Left lung (tissue), 4 donors: ENCODE measurements at regions not wholly inside any gene's neighbourhood (a gene's known extent, or its start where the extent isn't known, plus 50 kb on each side); places are given as distances from the start of the nearest gene placed in this dataset.
"Not testable (repeated sequence)": the region's sequence is repeated elsewhere in the genome, so short reads cannot be mapped to it uniquely, and the experiment has no call there.

ENCODE experiments used
- ATAC-seq: fragments of 200-7000 bp; cut with Tn5 transposase; one replicate; pipeline ENCODE4 v1.9.1; 2020; ENCODE audit warnings: moderate library complexity
- DNase-seq, 4 donors: peaks; one replicate each; pipeline ENCODE4 v3.0.0-alpha.2; 2013 to 2020
- H3K27ac ChIP-seq, 2 donors: fragments of 200-600 bp; sonication (generic) in 1 of 2; one replicate each; pipeline versions ENCODE4 v1.5.0 to v1.8.0; 2020 to 2021
- H3K27me3 ChIP-seq, 2 donors: fragments of 200-600 bp; sonication (generic) in 1 of 2; one replicate each; pipeline versions ENCODE4 v1.5.0 to v1.8.0; 2020 to 2021
- H3K36me3 ChIP-seq, 2 donors: fragments of 200-600 bp; sonication (generic) in 1 of 2; one replicate each; pipeline versions ENCODE4 v1.5.0 to v1.8.0; 2020 to 2021
- H3K4me1 ChIP-seq, 2 donors: fragments of 200-600 bp; one replicate each; pipeline ENCODE4 v1.8.0; 2021
- H3K4me3 ChIP-seq, 2 donors: fragments of 200-600 bp; sonication (generic) in 1 of 2; one replicate each; pipeline versions ENCODE4 v1.5.0 to v1.8.0; 2020 to 2021; ENCODE audit warnings: mild to moderate bottlenecking in 1 of 2
- H3K9me3 ChIP-seq, 2 donors: fragments of 200-600 bp; sonication (generic) in 1 of 2; one replicate each; pipeline versions ENCODE4 v1.5.0 to v1.8.0; 2020 to 2021
- CTCF ChIP-seq, 2 donors: fragments of 200-600 bp; sonication (generic) in 1 of 2; IDR thresholded peaks; one replicate each; pipeline versions ENCODE4 v1.5.0 to v1.8.0; 2021; ENCODE audit warnings: antibody characterized with exemption in 2 of 2
- intact Hi-C, 2 donors: fragments of 100-400 bp; cut with DNase I; formaldehyde crosslinking; loops; one replicate each; pipeline versions ENCODE4 v1.11.2 to v1.14.2; 2022
- donor health status: DM: no; HTN: yes; CAD: no.
- donor health status: DM: no; HTN: no; CAD: no.

DNA sequence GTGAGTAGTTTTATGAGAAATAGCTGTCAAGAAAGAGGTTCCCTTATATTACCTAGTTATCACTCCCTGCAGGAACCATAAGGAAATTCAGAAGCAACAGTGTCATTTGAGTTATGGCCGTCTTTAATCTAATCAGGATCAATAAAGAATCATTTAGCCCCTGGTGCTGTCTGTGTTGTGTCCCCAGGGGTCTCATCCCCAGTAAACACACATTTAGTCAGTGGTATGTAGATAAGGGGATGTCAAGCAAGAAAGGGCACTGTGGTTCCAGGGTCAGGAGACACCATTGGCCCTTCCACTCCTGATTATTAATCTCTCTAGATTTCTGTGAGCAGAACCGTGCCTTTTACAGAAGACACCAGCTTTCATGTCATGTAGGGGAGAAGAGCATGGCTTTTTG lies 158.0 kb upstream of the SEMA6A start:
- ATAC-seq (no peak), DNase-seq (no peak)
- Histone ChIP-seq H3K36me3 (no peaks in the 10 kb centered on the region), H3K27me3 (no peaks in the 10 kb centered on the region), H3K27ac (no peak overlapping the region), H3K9me3 (no peaks in the 10 kb centered on the region), H3K4me3 (no peak overlapping the region), H3K4me1 (no peaks in the 10 kb centered on the region)
- no peak for TF ChIP-seq CTCF (IDR thresholded peaks at IDR 0.05)
- intact Hi-C loops: no loop called here

DNA sequence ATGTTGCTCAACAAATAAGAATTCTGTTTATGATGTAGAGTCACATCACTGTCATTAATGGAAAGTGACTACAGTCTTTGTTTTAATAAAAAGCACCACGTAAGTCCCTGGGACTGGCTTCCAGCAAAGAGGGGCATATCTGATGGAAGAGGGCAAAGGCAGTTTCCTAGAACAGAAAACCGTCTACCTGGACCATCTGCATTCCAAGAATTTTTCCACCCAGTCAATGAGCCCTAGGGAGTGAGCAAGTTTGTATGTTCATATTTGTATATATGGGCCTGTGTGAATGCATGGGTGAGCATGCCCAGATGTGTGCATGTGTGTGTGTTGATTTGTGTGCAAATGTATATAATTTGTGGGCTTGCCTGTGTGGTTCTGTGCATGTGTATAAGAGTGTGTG lies 156.8 kb upstream of the SEMA6A start:
- intact Hi-C loops: no loop called here
- Histone ChIP-seq H3K4me1 (no peaks in the 10 kb centered on the region), H3K36me3 (no peaks in the 10 kb centered on the region), H3K27me3 (no peaks in the 10 kb centered on the region), H3K4me3 (no peak overlapping the region), H3K27ac (no peak overlapping the region), H3K9me3 (no peaks in the 10 kb centered on the region)
- DNase-seq (no peak), ATAC-seq (no peak)
- no peak for TF ChIP-seq CTCF (IDR thresholded peaks at IDR 0.05)

DNA sequence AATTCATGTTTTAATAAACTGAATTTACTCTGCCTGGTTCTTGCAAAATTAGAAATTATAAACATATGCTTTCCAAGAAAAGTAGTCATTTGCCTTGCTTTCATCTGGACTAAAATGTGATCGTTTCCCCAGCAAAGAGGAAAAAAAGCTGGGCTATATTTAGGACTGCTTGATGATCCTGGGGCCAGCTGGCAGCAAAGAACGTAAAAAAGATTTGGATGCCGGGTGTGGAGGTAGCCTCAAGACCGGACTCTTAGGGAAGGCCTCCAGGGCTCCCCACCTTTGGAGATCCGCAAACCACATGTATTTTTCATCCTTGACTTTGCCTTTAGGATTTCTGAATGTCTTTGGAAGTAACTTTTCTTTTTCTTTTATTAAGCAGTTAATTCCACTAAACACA lies 156.1 kb upstream of the SEMA6A start:
- intact Hi-C loops: no loop called here
- H3K4me3 ChIP-seq: no peak overlapping the region
- DNase-seq: no peak
- no peak overlapping the region for H3K27ac ChIP-seq
- no peaks in the 10 kb centered on the region for H3K9me3 ChIP-seq
- no peak for ATAC-seq
- TF ChIP-seq CTCF (IDR thresholded peaks at IDR 0.05): no peak
- H3K4me1 ChIP-seq: no peaks in the 10 kb centered on the region
- H3K27me3 ChIP-seq: no peaks in the 10 kb centered on the region
- no peaks in the 10 kb centered on the region for H3K36me3 ChIP-seq

GRCh38 chr5:116730185-116730584 lies 155.6 kb upstream of the SEMA6A start:
- no peak for ATAC-seq
- no peak for TF ChIP-seq CTCF (IDR thresholded peaks at IDR 0.05)
- Histone ChIP-seq H3K27ac (no peak overlapping the region), H3K36me3 (no peaks in the 10 kb centered on the region), H3K27me3 (no peaks in the 10 kb centered on the region), H3K4me3 (no peak overlapping the region), H3K9me3 (no peaks in the 10 kb centered on the region), H3K4me1 (no peaks in the 10 kb centered on the region)
- intact Hi-C loops: no loop called here
- DNase-seq: no peak

- Histone ChIP-seq H3K27ac (no peak overlapping the region), H3K36me3 (no peaks in the 10 kb centered on the region), H3K4me1 (no peaks in the 10 kb centered on the region), H3K27me3 (no peaks in the 10 kb centered on the region), H3K4me3 (no peak overlapping the region), H3K9me3 (no peaks in the 10 kb centered on the region)
- DNase-seq (no peak), ATAC-seq (no peak)
- intact Hi-C loops: no loop called here
- TF ChIP-seq CTCF (IDR thresholded peaks at IDR 0.05): no peak
Observed at GRCh38 chr5:116727248-116727647, 152.6 kb upstream of the SEMA6A start.

- H3K27me3 ChIP-seq, ATAC-seq, H3K36me3 ChIP-seq, H3K4me3 ChIP-seq, DNase-seq, H3K4me1 ChIP-seq, H3K9me3 ChIP-seq, H3K27ac ChIP-seq, intact Hi-C loops: not testable (repeated sequence)
Observed at GRCh38 chr5:116726180-116726579, 151.6 kb upstream of the SEMA6A start.
